GM18505 (cell line): ENCODE measurements at regions not wholly inside any gene's neighbourhood (a gene's known extent, or its start where the extent isn't known, plus 50 kb on each side); places are given as distances from the start of the nearest gene placed in this dataset.
"Not testable (repeated sequence)": the region's sequence is repeated elsewhere in the genome, so short reads cannot be mapped to it uniquely, and the experiment has no call there.

Source experiments
- ATAC-seq: cut with Tn5 transposase; IDR thresholded peaks from one replicate; pipeline ENCODE4 v1.9.1; 2021; ENCODE audit not compliant: unreplicated experiment
- POLR2A ChIP-seq: IDR thresholded peaks from 4 replicates; pipeline ENCODE4 v1.6.1; 2011; ENCODE audit warnings: borderline replicate concordance; ENCODE audit not compliant: insufficient read depth, insufficient read length; ENCODE audit errors: extremely low read depth

- no peak for TF ChIP-seq POLR2A
- no peak for ATAC-seq
Measured at GRCh38 chr6:85343428-85343827, 106.5 kb upstream of the NT5E start.

GRCh38 chr6:85329196-85329595, 120.7 kb upstream of the NT5E start:
- no peak for TF ChIP-seq POLR2A
- no peak for ATAC-seq

- not testable (repeated sequence) for ATAC-seq
Measured at GRCh38 chr6:85325811-85326210, 124.1 kb upstream of the NT5E start.

- no peak for TF ChIP-seq POLR2A
- peak; percentile 92 for ATAC-seq
Measured at GRCh38 chr6:85323435-85324040, 126.3 kb upstream of the NT5E start.

- TF ChIP-seq POLR2A = no peak
- no peak for ATAC-seq
Measured at GRCh38 chr6:85322446-85323105, 127.3 kb upstream of the NT5E start.

- no peak for ATAC-seq
- TF ChIP-seq POLR2A = no peak
Measured at GRCh38 chr6:85321906-85322305, 128.0 kb upstream of the NT5E start.

- TF ChIP-seq POLR2A = no peak
- no peak for ATAC-seq
Measured at GRCh38 chr6:85314586-85314985, 135.3 kb upstream of the NT5E start.

GRCh38 chr6:85300581-85300980, 149.3 kb upstream of the NT5E start:
- no peak for TF ChIP-seq POLR2A
- no peak for ATAC-seq

GRCh38 chr6:85298553-85298952, 151.3 kb upstream of the NT5E start:
- no peak for ATAC-seq
- no peak for TF ChIP-seq POLR2A

- no peak for TF ChIP-seq POLR2A
- no peak for ATAC-seq
Measured at GRCh38 chr6:85291326-85291725, 158.6 kb upstream of the NT5E start.

- no peak for ATAC-seq
- TF ChIP-seq POLR2A = no peak
Measured at GRCh38 chr6:85287654-85288053, 162.2 kb upstream of the NT5E start.

- TF ChIP-seq POLR2A = no peak
- no peak for ATAC-seq
Measured at GRCh38 chr6:85287158-85287557, 162.7 kb upstream of the NT5E start.

- ATAC-seq = not testable (repeated sequence)
Measured at GRCh38 chr6:85286507-85286906, 163.4 kb upstream of the NT5E start.

GRCh38 chr6:85285934-85286333, 163.9 kb upstream of the NT5E start:
- no peak for ATAC-seq
- no peak for TF ChIP-seq POLR2A

- no peak for ATAC-seq
- no peak for TF ChIP-seq POLR2A
Measured at GRCh38 chr6:85285114-85285513, 164.8 kb upstream of the NT5E start.
